GM19395 (cell line): ENCODE measurements at regions not wholly inside any gene's neighbourhood (a gene's known extent, or its start where the extent isn't known, plus 50 kb on each side); places are given as distances from the start of the nearest gene placed in this dataset.
"Not testable (repeated sequence)": the region's sequence is repeated elsewhere in the genome, so short reads cannot be mapped to it uniquely, and the experiment has no call there.

Experiments
- ATAC-seq: cut with Tn5 transposase; IDR thresholded peaks from one replicate; pipeline ENCODE4 v1.9.1; 2021; ENCODE audit warnings: mild to moderate bottlenecking, moderate library complexity; ENCODE audit not compliant: unreplicated experiment

DNA sequence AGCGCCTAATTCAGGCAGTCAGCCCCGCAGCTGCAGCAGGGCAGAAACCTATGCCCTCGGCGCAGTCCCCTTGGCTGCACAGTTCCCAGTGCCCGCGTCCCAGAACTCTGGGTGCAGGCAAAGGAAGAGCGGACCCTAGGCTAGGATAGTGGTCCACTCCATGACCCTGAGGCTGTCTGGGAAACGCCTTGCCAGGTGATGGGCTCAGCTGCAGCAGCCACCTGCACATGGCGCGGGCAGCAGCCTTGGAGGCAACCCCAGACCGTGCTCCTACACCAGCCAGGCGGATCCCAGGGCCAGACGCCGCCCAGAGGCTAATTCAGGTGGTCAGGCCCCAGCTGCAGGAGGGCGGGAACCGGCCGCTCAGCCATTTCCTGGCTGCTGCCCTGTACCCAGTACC lies 83.0 kb downstream of the POTEC start:
- ATAC-seq: not testable (repeated sequence)

GRCh38 chr18:14459826-14460225 lies 83.6 kb downstream of the POTEC start:
- ATAC-seq: not testable (repeated sequence)

DNA sequence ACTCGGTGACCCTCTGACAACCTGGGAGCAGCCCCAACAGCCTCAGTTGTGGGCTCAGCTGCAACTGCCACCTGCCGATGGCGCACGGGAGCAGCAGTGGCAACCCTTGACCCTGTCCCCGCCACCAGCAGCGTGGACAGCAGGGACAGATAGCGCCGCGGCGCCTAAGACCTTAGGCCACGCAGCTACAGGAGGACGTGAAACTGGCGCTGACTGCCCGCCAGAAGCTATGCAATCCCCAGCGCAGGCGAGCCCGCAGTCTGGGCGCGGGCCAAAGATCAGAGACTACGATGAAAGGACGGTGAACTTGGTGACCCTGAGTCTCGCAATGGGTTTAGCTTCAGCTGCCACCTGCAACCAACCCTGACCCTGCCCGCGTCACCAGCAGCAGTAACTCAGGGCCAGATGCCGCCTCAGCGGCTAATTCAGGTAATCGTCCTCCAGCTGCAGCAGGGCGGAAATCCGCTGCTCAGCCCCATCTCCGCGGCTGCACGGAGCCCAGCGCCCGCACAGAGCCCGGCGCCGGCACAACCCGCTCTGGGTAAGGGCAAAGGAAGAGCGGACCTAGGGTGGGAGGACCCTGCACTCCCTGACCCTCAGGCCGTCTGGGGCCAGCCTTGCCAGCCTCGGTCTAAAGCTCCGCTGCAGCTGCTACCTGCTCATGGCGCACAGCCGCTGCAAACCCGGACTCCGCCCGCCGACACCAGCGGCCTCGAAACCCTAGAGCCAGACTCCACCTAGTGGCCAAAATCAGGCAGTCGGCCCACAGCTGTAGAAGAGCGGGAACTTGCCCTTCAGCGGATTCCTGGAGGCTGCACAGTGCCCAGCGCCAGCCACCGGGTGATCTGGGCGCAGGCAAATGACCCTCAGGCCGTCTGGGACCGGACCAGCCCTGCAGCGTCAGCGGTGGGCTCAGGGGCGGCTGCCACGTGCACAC lies 85.1 kb downstream of the POTEC start:
- not testable (repeated sequence) for ATAC-seq

DNA sequence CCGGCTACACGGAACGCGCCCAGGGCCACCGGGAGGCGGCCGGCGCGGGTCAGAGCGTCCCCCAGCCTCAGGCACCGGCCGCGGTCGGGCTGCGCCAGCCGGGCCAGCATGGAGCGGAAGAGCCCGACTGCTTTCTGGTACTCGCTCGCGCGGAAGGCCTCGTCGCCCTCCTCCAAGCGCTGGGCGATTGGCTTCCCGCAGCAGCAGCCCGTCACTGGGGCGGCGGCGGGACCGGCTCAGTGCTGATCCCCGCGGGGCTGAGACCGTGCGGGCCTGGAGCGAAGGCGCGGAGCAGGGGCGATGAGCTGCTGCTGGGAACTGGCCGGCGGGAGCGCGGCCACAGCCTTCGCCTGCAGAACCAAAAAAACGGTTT lies 92.8 kb downstream of the POTEC start:
- not testable (repeated sequence) for ATAC-seq

DNA sequence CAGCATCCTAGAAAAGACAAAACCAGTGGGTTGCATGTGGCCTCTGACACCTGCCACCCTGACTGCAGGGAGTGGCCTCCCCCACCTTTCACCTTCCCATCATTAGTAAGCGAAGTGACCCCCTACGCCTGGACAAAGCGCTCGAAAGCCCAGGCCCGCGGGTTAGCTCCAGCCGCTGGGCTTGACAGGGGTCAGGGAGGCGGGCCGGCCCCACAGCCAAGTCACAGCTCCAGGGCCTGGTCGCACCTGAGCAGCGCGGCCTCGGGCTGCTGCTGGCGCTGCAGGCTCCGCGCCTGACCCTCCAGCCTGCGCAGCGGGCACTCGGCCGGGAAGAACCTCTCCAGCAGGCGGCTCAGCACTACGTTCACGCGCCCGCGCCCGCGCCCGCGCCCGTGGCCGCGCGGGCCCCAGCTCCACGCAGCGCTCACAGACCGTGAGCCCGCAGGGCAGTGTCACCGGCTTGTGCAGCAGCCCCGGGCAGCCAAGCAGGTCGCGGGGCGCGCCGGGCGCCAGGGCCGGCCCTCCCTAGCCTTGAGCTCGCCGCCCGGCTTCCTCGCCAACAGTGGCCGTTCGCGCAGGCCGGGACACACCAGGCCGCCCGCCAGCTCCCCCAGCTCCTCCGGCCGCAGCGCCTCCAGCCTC lies 93.3 kb downstream of the POTEC start:
- ATAC-seq: not testable (repeated sequence)

- not testable (repeated sequence) for ATAC-seq
Measured at GRCh38 chr18:14449062-14449461, 94.3 kb downstream of the POTEC start.

GRCh38 chr18:14447715-14448114 lies 95.7 kb downstream of the POTEC start:
- ATAC-seq: not testable (repeated sequence)

DNA sequence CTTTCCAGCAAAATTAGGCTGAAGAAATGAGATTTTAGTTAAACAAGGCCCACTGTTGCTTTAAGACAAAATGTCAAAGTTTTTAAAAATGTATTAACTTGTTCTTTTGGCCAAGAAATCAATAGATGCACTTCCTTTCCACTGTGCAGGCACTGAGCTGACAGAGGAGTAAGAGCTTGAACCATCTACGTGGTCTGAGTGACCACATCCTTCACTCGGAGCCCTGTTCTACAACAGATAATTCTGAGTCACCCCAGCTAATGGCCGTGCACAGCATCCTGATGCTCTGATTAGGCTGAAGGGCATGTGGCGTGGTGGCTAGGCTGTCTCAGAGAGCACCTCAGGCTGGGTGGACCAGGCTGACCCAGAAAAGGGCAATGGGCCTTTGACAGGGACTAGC lies 107.9 kb downstream of the POTEC start:
- not testable (repeated sequence) for ATAC-seq

- not testable (repeated sequence) for ATAC-seq
Measured at GRCh38 chr18:14432371-14432770, 111.0 kb downstream of the POTEC start.

- ATAC-seq: not testable (repeated sequence)
Measured at GRCh38 chr18:14431031-14431521, 112.3 kb downstream of the POTEC start.

DNA sequence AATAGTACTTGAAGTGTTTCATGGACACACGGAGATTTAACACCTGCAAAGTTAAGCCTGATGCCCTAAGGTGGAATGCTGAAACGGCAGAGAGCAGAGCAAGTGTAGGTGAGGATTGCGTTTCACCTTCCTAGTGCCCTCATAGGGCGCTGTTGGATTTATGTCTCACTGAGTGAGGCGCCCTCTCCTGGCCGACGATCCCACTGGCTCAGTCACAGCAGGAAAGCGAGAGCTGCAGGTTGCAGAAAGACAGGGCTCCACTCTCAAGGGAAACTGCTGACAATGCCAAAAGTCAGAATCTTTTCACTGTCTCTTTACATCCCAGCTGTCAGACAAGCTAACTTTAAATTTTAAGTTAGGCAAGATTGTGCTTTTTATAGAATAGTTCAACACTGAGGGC lies 127.6 kb downstream of the POTEC start:
- ATAC-seq: not testable (repeated sequence)

GRCh38 chr18:14415399-14415798 lies 128.0 kb downstream of the POTEC start:
- ATAC-seq: not testable (repeated sequence)

DNA sequence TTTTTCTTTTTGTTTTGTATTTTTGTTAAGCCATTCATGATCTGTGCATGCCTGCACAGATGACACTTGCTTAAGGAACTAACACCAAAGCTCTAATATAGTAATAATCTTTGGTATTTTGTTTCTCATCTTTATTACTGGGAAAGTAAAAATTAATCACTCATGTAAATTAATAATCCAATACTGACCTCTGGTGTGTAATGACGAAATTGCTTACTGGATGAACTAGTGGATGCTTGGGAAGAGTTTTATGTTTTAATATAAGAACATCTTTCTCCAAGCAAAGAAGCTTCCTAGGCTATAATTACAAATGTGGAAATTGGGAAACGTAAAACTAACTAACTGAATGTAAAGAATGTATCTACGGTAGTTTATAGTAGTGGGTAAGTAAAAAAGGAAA lies 147.9 kb downstream of the POTEC start:
- not testable (repeated sequence) for ATAC-seq

GRCh38 chr18:14393563-14394103 lies 149.8 kb downstream of the POTEC start:
- ATAC-seq: not testable (repeated sequence)

- not testable (repeated sequence) for ATAC-seq
Measured at GRCh38 chr18:14392604-14393003, 150.8 kb downstream of the POTEC start.

GRCh38 chr18:14384961-14385360 lies 158.4 kb downstream of the POTEC start:
- ATAC-seq: not testable (repeated sequence)

DNA sequence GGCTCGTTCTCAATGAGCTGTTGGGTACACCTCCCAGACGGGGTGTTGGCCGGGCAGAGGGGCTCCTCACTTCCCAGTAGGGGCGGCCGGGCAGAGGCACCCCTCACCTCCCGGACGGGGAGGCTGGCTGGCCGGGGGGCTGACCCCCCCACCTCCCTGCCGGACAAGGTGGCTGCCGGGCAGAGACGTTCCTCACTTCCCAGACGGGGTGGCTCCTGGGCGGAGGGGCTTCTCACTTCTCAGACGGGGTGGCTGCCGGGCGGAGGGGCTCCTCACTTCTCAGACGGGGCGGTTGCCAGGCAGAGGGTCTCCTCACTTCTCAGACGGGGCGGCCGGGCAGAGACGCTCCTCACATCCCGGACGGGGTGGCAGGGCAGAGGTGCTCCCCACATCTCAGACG lies 160.7 kb downstream of the POTEC start:
- ATAC-seq: not testable (repeated sequence)

- not testable (repeated sequence) for ATAC-seq
Measured at GRCh38 chr18:14379489-14379888, 163.9 kb downstream of the POTEC start.

DNA sequence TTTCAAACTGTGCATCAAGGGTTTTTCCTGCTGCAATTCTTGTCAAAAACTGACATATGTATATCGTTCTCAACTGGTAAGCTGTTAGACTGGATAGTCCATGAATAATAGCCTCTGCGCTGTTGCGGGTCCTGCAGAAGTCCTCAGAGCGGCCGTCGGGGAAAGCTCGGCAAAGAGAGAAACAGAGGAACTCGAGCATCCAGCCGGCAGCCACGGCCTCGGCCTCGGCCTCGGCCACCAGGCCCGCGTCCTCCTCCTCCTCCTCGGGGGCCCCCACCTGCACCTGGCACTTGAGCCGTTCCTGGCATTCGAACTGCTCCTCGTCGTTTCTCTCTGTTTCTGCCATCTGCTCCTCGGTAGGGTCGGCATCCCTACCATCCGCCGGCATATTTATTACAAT lies 165.0 kb downstream of the POTEC start:
- not testable (repeated sequence) for ATAC-seq

- ATAC-seq: not testable (repeated sequence)
Measured at GRCh38 chr18:14361346-14361745, 182.1 kb downstream of the POTEC start.

DNA sequence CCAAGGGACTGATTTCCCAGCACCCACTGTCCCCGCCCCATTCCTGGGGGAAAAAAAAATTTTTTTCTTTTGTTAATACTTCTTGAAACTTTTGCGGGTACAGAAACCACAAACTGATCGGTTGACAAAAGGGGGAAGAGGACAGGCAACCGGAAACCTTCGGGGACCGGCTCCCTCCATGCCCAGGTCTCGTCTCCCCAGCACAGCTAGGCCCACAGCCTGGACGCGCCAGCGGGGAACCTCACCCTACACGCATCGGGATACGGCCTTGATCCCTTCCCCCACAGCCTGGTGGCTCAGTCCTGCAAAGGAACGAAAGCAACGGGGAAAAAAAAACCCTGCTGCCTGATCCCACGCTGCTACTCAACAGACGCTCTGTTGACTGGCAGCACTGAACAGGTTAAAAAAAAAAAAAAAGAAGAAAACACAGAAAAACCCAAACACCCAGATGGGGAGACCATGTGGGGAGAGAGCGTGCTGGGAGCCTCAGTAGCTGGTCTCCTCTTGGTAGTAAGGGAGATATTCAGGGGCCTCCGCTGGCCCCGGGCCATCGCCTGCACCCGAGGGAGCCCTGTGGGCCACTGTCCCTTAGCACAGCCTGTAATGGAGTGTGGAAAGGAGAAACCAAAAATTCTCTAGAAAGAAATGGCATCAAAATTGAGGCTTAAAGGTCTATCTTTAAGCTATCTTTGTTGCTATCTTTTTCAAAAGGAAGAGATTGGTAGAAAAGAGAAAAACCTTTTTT lies 185.7 kb downstream of the POTEC start:
- ATAC-seq: not testable (repeated sequence)
